H1 (cell line): ENCODE measurements at regions not wholly inside any gene's neighbourhood (a gene's known extent, or its start where the extent isn't known, plus 50 kb on each side); places are given as distances from the start of the nearest gene placed in this dataset.

Experiments
- CTCF ChIA-PET: fragments of 300-600 bp; sonication (Branson Sonifier 250); formaldehyde crosslinking; loops from one replicate; lab custom pipeline; 2021; ENCODE audit not compliant: partially characterized antibody; lab: Charles Lee
- POLR2A ChIA-PET: fragments of 300-600 bp; sonication (Branson Sonifier 250); formaldehyde crosslinking; loops from one replicate; lab custom pipeline; 2021; ENCODE audit warnings: inconsistent platforms; ENCODE audit not compliant: partially characterized antibody; lab: Charles Lee
- DNase-seq, 2 experiments: peaks; one replicate each; pipeline versions ENCODE4 v3.0.0 to v3.0.0-alpha.2; 2010 to 2022; ENCODE audit warnings: low spot score in 2 of 2, low read depth in 1 of 2, mixed read lengths in 1 of 2
- FAIRE-seq: peaks from 2 replicates; lab custom pipeline; 2011; peaks lifted over from hg19 to GRCh38; lab: Jason Lieb, UNC
- H2AFZ ChIP-seq: 2 replicates; pipeline ENCODE4 v1.8.1; 2012; ENCODE audit warnings: low read length, inconsistent platforms
- H2AK5ac ChIP-seq: 2 replicates; pipeline ENCODE4 v1.6.1; 2013; ENCODE audit warnings: low read depth, low read length
- H2BK120ac ChIP-seq: replicated peaks from 2 replicates; pipeline ENCODE3; 2013; ENCODE audit warnings: low read depth, low read length, inconsistent platforms
- H2BK12ac ChIP-seq: 2 replicates; pipeline ENCODE4 v1.6.1; 2013; ENCODE audit warnings: low read depth, low read length
- H2BK15ac ChIP-seq: 2 replicates; pipeline ENCODE4 v1.6.1; 2013; ENCODE audit warnings: low read length
- H2BK20ac ChIP-seq: 2 replicates; pipeline ENCODE4 v1.6.1; 2013; ENCODE audit warnings: low read length
- H2BK5ac ChIP-seq: 2 replicates; pipeline ENCODE4 v1.6.1; 2013; ENCODE audit warnings: low read depth, low read length
- H3K14ac ChIP-seq: 2 replicates; pipeline ENCODE4 v1.6.1; 2013; ENCODE audit warnings: inconsistent platforms; ENCODE audit not compliant: insufficient read length
- H3K18ac ChIP-seq: 2 replicates; pipeline ENCODE4 v1.6.1; 2013; ENCODE audit warnings: low read length; ENCODE audit errors: extremely low read depth
- H3K23ac ChIP-seq: 2 replicates; pipeline ENCODE4 v1.6.1; 2013; ENCODE audit warnings: inconsistent platforms; ENCODE audit not compliant: insufficient read length
- H3K23me2 ChIP-seq: 2 replicates; pipeline ENCODE4 v1.6.1; 2013; ENCODE audit warnings: low read depth, low read length
- H3K27ac ChIP-seq: 2 replicates; pipeline ENCODE4 v1.6.1; 2011; ENCODE audit warnings: low read depth, low read length, inconsistent platforms
- H3K27me3 ChIP-seq, 4 experiments: replicated peaks in 1 of 4; 1 replicate in 1 of 4; 2 replicates in 3 of 4; pipeline versions ENCODE4 v1.6.1 to v1.8.1; 2011 to 2013; ENCODE audit warnings: low read length in 3 of 4, mild to moderate bottlenecking in 3 of 4, inconsistent platforms in 2 of 4, mixed read lengths in 2 of 4, moderate library complexity in 1 of 4; ENCODE audit not compliant: control insufficient read depth in 3 of 4, insufficient read depth in 3 of 4; ENCODE audit errors: extremely low read depth in 1 of 4
- H3K36me3 ChIP-seq, 4 experiments: 2 replicates each; pipeline versions ENCODE4 v1.6.1 to v1.8.1; 2011 to 2013; ENCODE audit warnings: mild to moderate bottlenecking in 4 of 4, low read length in 3 of 4, moderate library complexity in 2 of 4, control low read depth in 1 of 4, inconsistent platforms in 1 of 4; ENCODE audit not compliant: insufficient read depth in 4 of 4, control insufficient read depth in 2 of 4
- H3K4ac ChIP-seq: replicated peaks from 2 replicates; pipeline ENCODE3; 2013; ENCODE audit warnings: low read length, low read depth, mixed read lengths, inconsistent platforms; ENCODE audit not compliant: insufficient read length
- H3K4me1 ChIP-seq, 4 experiments: replicated peaks in 1 of 4; 1 replicate in 1 of 4; 2 replicates in 3 of 4; pipeline versions ENCODE4 v1.6.1 to v1.8.1; 2011 to 2013; ENCODE audit warnings: low read length in 3 of 4, inconsistent platforms in 2 of 4, mixed read lengths in 1 of 4; ENCODE audit not compliant: insufficient read depth in 4 of 4, control insufficient read depth in 3 of 4
- H3K4me2 ChIP-seq, 2 experiments: 2 replicates each; pipeline versions ENCODE4 v1.6.1 to v1.8.1; 2011 to 2013; ENCODE audit warnings: low read depth in 2 of 2, low read length in 2 of 2, control low read depth in 1 of 2, inconsistent platforms in 1 of 2, mild to moderate bottlenecking in 1 of 2; ENCODE audit not compliant: insufficient read depth in 1 of 2
- H3K4me3 ChIP-seq, 4 experiments: fragments of 200-600, 300-600 bp in 1 of 4; sonication (generic), shearing (Covaris generic), sonication (Bioruptor Twin) in 1 of 4; 2 replicates each; pipeline versions ENCODE4 v1.5.1 to v1.8.1; 2011 to 2016; ENCODE audit warnings: low read length in 4 of 4, low read depth in 3 of 4, control low read depth in 2 of 4, inconsistent platforms in 2 of 4, mild to moderate bottlenecking in 2 of 4, mixed read lengths in 1 of 4, moderate library complexity in 1 of 4; ENCODE audit not compliant: insufficient read depth in 2 of 4; ENCODE audit errors: extremely low read depth in 1 of 4
- H3K56ac ChIP-seq: replicated peaks from 2 replicates; pipeline ENCODE3; 2013; ENCODE audit warnings: low read depth, mild to moderate bottlenecking, mixed read lengths, low read length, inconsistent platforms; ENCODE audit not compliant: insufficient read length
- H3K79me1 ChIP-seq: 2 replicates; pipeline ENCODE4 v1.6.1; 2013; ENCODE audit warnings: low read depth, low read length, control low read depth
- H3K79me2 ChIP-seq, 2 experiments: 2 replicates each; pipeline versions ENCODE4 v1.6.1 to v1.8.1; 2012 to 2013; ENCODE audit warnings: low read length in 2 of 2, mild to moderate bottlenecking in 2 of 2, inconsistent platforms in 1 of 2; ENCODE audit not compliant: insufficient read depth in 2 of 2, control insufficient read depth in 1 of 2
- H3K9ac ChIP-seq, 4 experiments: replicated peaks in 1 of 4; 1 replicate in 1 of 4; 2 replicates in 3 of 4; pipeline versions ENCODE4 v1.6.1 to v1.8.1; 2011 to 2013; ENCODE audit warnings: low read depth in 3 of 4, low read length in 3 of 4, control low read depth in 2 of 4, mild to moderate bottlenecking in 2 of 4, moderate library complexity in 2 of 4, inconsistent platforms in 1 of 4; ENCODE audit errors: extremely low read depth in 1 of 4
- H3K9me3 ChIP-seq, 2 experiments: 2 replicates each; pipeline versions ENCODE4 v1.6.1 to v1.8.1; 2012 to 2013; ENCODE audit warnings: mild to moderate bottlenecking in 2 of 2, moderate library complexity in 2 of 2, control low read depth in 1 of 2, inconsistent platforms in 1 of 2, low read depth in 1 of 2, low read length in 1 of 2, mixed read lengths in 1 of 2; ENCODE audit not compliant: insufficient read depth in 2 of 2
- H4K20me1 ChIP-seq, 2 experiments: replicated peaks in 1 of 2; 2 replicates each; pipeline versions ENCODE3 to v1.8.1; 2011 to 2013; ENCODE audit warnings: inconsistent platforms in 2 of 2, low read length in 2 of 2, mild to moderate bottlenecking in 1 of 2; ENCODE audit not compliant: insufficient read depth in 2 of 2, control insufficient read depth in 1 of 2
- H4K5ac ChIP-seq: 2 replicates; pipeline ENCODE4 v1.6.1; 2013; ENCODE audit warnings: low read length, low read depth, mixed read lengths, inconsistent platforms; ENCODE audit not compliant: insufficient read length
- H4K8ac ChIP-seq: 2 replicates; pipeline ENCODE4 v1.8.0; 2013; ENCODE audit warnings: mild to moderate bottlenecking, moderate library complexity, low read length, inconsistent platforms; ENCODE audit not compliant: insufficient read depth; ENCODE audit errors: extremely low read depth
- H4K91ac ChIP-seq: replicated peaks from 2 replicates; pipeline ENCODE3; 2013; ENCODE audit warnings: low read length, mixed read lengths, inconsistent platforms; ENCODE audit not compliant: insufficient read length
- GABPA ChIP-seq: IDR thresholded peaks from 2 replicates; pipeline ENCODE4 v1.6.1; 2011; ENCODE audit warnings: mild to moderate bottlenecking, low read length, moderate library complexity, borderline replicate concordance; ENCODE audit not compliant: insufficient read depth
- SP4 ChIP-seq: IDR thresholded peaks from 2 replicates; pipeline ENCODE4 v1.6.1; 2012; ENCODE audit warnings: low read length, inconsistent platforms
- WGBS, 2 experiments: shearing (Covaris generic) in 1 of 2; methylation state at CpG; one replicate each; pipeline versions ENCODE4 v1.1.6 to v1.1.7; 2013 to 2015; ENCODE audit warnings: low lambda C conversion rate in 2 of 2, mixed read lengths in 2 of 2, inconsistent platforms in 1 of 2, low coverage in 1 of 2, missing lambda C conversion rate in 1 of 2; ENCODE audit not compliant: insufficient replicate concordance in 2 of 2, insufficient coverage in 1 of 2, insufficient read length in 1 of 2; ENCODE audit errors: extremely low coverage in 1 of 2, missing lambda C conversion rate in 1 of 2; 5-methylcytosine and 5-hydroxymethylcytosine counted together

- Histone ChIP-seq H2BK20ac (no peak overlapping the region), H3K18ac (no peak overlapping the region), H3K4me2 (no peak overlapping the region), H2AK5ac (no peak overlapping the region), H4K8ac (no peak overlapping the region), H3K27ac (no peak overlapping the region), H3K56ac (no peak overlapping the region), H3K79me2 (no peaks in the 10 kb centered on the region), H3K9ac (no peak overlapping the region), H4K5ac (no peak overlapping the region), H2BK12ac (no peak overlapping the region), H3K23ac (no peak overlapping the region), H4K91ac (no peak overlapping the region), H4K20me1 (no peaks in the 10 kb centered on the region), H2BK120ac (no peak overlapping the region), H2BK15ac (no peak overlapping the region), H3K4me3 (no peak overlapping the region), H3K9me3 (no peaks in the 10 kb centered on the region), H3K14ac (no peak overlapping the region), H3K79me1 (no peaks in the 10 kb centered on the region), H3K23me2 (no peaks in the 10 kb centered on the region), H2BK5ac (no peak overlapping the region), H3K4ac (no peak overlapping the region), H3K27me3 (no peaks in the 10 kb centered on the region), H3K36me3 (no peaks in the 10 kb centered on the region), H3K4me1 (peaks cover 1 to 4% (median 4%) of the 10 kb centered on the region in 4 experiments; a peak in 6 of 7 replicates), H2AFZ (no peak overlapping the region)
- 90% methylated on average over 5 of the region's 5 CpGs; no CpG with 5 or more reads in 1 of the 2 experiments for WGBS, 2 experiments
- FAIRE-seq (no peak), DNase-seq (no peak)
- ChIA-PET POLR2A (interaction anchor here (1.2 kb wide), 1 partner anchor 17 kb away, joined by 3 read pairs; no protein-coding TSS in a partner anchor), CTCF (interaction anchor here (1.0 to 2.5 kb wide), 2 partner anchors 8 to 19 kb away, joined by 3 to 6 read pairs; no protein-coding TSS in a partner anchor)
- TF ChIP-seq GABPA: no peak
- no peak for TF ChIP-seq SP4
Measured at GRCh38 chr9:16314476-16314875, 556.0 kb downstream of the BNC2 start.
